ENCODE measurements at regions not wholly inside any gene's neighbourhood (a gene's known extent, or its start where the extent isn't known, plus 50 kb on each side); places are given as distances from the start of the nearest gene placed in this dataset.
"Not testable (repeated sequence)": the region's sequence is repeated elsewhere in the genome, so short reads cannot be mapped to it uniquely, and the experiment has no call there.

DNA sequence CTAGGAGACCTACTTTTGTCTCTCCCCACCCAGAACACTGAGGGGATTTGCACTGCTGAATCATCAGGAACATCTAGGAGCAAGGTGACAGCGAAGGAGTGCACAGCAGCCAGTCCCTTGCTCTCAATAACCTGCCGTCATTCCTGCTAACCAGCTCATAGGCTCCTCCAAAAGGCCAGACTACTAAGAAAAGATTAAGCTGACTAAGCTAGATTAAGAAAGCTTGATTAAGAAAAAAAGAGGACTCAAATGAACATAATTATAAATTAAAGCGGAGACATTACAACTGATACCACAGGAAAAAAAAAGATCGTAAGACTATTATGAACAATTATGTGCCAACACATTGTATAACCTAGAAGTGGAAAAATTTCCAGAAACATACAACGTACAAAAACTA, 1254.8 kb upstream of the CHAC2 start:
- no peak for DNase-seq

DNA sequence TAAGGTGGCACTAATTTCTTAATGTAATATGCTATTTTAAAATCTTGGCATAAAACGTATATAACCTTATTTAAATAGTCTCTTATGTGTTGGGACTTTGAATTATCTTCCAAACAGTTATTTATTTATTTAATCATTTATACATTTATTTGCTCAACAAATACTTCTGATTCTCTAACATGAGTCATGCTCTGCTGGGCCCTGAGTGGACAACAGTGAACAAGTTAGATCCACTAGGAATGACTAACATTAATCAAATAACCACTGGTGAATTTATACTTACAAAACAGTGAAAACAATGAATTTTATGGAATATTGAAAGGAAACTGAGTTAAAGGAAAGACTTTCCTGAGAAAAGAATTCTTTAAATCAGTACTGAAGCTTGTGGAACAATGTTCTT, 1257.2 kb upstream of the CHAC2 start:
- no peak for DNase-seq

DNA sequence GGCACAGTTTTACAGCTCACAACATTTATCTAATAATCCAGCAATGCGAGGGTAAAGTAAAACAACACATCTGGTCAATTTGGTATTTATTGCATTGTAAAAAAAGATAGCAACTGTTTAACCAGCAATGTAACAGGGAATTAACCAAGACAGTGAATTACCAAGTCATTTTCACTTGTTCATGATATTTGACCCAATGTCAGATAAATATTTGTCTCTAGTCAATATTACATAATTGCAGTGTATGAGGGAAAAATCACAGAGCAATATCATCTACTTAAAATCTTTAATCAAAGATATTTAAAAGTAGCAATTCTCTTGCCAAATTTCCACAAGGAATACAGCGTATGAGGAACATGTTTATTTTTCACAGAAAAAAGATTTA, 1265.1 kb upstream of the CHAC2 start:
- no peak for DNase-seq

DNA sequence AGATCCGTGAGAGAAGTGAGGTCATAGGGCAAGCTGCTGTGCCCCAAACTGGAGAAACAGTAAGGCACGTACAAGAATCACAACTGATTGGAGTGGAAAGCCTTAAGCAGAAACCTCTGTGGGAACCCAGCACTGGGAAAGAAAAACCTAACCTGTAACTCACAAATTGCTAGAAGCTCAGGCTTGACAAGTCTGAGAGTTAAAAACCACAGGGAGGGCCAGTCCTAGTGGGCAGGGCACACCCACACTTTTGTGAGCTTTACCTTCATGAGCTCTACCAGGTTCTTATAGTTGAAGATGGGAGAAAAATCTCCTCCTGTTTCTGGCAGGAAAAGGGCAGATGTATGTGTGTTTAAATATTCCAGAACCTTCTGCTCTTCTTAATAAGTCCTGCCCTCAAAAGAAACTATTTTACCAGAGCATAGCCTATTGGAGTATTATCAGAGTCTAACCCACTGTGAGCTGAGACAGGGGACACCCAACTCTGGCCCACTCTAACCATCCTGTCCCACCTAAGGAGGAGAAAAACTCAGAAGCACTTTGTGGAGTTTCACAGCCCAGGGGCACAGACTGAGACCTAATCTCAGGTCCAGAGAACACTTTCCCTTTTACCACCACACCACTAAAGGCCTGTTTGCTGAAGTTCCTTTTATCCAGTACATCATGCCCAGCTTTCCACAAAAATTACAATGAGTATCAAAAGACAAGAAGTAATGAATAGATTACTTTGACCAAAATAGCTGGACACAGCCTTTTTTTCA, 1265.7 kb upstream of the CHAC2 start:
- DNase-seq, result no peak

DNA sequence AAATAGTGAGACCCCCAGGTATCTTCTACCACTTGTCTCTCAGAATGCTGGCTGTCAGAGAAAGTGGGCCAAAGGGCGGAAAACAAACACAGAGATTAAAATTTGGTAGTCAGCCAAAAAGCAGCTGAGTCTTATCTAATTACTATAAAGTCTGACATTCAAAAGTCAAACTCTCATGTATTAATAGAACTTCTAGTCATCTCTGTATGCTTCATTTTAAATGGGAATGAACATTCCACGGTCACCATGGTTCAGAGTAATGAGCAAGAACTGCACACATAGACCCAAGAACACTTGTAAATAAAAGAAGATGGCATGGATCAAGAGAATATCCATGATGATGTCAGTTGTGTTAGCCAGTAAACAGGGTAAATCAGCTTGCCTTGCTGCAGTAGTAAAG, 1267.0 kb upstream of the CHAC2 start:
- DNase-seq, result no peak

DNA sequence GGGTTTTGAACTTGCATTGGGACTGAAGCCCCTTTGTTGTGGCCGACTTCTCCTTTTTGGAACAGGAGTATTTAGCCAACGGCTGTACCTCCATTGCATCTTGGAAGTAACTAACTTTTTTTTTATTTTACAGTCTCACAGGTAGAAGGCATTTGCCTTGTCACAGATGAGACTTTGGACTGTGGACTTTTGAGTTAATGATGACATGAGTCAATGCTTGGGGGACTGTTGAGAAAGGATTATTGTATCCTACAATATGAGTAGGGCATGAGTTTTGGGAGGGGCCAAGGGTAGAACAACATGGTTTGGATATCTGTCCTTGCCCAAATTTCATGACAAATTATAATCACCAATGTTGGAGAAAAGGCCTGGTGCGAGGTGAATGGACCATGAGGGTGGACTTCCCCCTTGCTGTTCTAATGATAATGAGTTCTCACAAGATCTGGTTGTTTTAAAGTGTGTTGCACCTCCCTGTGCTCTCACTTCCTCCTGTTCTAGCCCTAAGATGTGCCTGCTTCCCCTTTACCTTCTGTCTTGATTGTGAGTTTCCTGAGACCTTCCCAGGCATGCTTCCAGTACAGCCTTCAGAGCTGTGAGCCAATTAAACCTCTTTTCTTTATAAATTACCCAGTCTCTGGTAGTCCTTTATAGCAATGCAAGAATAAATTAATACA, 1269.4 kb upstream of the CHAC2 start:
- no peak for DNase-seq

DNA sequence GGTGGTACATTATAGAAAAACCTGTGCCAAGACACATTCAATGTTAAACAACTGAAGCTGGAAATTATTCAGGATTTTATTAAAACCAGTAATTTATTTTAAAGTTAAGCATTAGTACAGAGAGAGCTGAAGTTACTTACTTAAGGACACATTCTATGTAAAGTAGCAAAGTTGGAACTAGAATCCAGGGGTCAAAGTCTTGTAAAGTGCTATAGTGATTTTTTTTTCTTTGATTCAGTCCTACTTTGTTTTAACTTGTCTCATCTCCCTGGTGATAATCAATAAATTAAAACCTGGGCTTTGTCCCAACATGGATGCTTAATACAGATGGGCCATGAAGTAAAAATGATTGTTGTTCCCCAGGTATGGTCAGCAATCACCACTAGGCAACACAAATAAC, 1271.8 kb upstream of the CHAC2 start:
- no peak for DNase-seq

DNA sequence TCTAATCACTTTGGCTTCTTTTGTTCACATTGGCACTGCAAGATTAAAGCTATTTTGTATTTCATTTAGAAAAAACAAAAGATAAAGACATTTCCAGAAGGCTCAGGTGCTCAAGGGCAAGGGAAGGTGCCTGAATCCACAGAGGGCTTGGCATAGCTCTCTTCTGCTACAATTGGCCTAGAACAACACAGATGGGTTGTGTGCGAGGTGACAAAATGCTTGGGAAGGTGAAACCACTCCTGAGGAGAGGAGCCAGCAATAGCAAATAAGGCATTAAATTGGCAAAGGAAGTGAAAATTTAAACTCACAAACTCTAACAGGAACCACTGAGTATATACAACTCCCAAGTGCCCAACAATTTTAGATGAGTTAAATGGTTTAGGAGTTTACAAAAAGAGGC, 1290.4 kb upstream of the CHAC2 start:
- no peak for DNase-seq

DNA sequence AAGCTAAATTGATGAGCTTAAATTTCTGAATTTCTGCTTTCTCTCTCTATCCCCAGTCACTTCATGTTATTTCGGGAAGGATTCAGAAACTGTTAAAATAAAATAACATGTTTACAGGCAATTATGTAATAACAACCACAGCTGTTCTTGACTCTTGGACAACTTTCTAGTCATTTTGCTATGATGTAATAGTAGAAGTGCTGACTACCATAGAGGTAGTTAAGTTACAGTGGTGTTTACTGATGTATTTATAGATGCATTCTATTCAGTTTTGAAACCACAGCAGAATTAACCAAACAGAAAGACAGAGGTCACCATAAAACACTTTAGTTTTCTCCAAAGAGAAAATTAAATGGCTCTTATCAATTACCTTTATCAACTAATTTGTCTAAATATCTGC, 1292.0 kb upstream of the CHAC2 start:
- DNase-seq, result no peak

DNA sequence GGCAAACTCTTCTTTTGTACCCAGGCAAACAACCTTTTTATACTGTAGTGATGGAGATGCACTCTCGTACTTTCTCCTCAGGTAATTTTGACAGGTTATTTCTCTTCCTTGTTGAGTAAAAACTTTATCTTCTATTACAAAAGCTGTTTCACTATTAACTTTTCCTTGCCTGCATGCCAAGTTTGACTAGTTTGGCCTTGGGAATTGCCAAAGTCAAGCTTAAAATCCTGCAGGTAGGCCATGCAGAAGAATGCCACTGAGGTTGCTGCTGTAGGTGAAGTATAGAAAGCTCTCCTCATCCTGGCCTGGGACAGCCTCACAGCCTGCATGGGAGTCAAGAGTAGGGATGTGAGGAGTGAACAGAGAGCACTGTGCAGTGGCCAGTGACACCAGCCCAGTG, 1293.5 kb upstream of the CHAC2 start:
- DNase-seq, result no peak

DNA sequence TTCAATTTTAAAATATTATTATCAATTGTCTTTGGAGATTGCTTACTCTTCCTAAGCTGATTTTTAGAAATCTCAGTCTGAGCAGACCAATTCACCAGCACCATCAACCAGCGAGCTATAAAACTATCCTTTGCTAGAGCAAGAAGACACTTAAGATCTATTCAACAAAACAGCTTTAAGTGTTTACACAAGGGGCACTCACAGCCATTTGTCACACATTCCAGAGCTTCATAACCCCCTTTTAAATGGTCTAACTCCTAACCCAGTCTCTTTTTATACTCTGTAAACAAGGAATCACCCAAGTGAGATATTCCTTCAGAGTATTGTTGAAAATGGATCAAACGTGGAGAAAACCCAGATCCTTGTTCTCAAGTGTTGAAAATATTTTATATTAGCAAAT, 1294.1 kb upstream of the CHAC2 start:
- DNase-seq, result peak; percentile 37

DNA sequence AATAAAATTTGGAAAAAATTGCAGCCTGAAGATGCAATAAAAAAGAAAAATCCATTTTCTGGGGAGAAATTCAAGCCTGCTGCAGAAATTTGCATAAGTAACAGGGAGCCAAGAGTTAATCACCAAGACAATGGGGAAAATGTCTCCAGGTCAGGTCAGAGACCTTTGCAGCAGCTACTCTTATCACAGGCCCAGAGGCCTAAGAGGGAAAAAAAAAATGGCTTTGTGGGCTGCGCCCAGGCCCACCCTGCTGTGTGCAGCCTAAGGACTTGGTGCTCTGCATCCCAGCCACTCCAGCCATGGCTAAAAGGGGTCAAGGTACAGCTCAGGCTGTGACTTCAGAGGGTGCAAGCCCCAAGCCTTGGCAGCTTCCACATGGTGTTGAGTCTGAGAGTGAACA, 1297.1 kb upstream of the CHAC2 start:
- DNase-seq, result not testable (repeated sequence)

DNA sequence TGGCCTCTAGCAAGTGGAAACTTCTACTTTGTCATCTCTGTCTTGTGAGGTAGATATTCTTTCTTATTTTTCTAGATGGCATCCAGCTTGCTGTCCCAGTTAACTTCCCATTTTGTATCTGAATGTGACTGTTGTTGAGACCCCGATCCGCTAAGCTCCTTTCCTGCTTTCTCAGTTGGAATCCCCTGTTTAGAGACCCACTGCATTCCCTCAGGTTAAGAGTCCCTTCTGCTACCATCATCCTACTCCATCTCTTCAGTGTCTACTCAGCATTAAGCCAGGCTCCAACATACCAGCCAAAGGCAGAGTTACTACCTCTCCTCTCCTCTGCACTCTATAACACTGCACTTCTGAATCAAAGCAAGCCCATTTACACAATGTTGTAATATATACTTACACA, 1300.4 kb upstream of the CHAC2 start:
- no peak for DNase-seq

DNA sequence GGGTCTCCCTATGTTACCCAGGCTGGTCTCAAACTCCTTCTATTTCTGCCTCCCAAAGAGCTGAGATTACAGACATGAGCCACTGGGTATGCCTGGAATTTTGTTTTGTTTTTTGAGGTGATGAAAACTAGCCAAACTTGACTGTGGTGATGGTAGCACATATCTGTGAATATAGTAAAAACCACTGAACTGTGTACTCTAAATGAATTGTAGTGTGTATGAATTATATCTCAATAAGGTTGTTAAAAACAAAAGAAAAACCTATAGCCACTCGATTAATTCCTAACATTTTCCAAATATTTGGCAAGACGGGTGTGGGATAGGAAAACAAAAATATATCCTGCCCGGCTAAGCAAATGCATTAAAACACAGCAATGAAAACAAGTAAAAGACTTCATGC, 1302.3 kb upstream of the CHAC2 start:
- DNase-seq, result no peak

DNA sequence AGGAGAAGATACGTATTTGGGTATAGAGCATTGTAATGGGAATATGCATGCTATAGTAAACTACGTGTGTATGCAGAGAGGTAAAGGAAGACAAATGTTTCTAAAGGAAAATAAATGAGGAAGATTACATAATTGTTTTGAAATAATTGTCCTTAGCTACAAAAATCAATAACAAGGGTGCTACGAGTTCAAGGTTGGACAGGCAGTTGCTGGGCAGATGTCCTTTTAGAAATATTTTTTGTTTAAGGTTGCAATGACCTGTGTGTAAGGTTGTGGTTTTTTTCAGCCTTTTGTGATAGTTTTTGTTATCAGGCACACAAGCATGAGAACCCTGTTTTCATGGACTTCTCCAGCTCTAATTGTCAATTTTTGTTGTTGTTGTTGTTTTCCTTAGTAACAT, 1304.1 kb upstream of the CHAC2 start:
- DNase-seq, result no peak

DNA sequence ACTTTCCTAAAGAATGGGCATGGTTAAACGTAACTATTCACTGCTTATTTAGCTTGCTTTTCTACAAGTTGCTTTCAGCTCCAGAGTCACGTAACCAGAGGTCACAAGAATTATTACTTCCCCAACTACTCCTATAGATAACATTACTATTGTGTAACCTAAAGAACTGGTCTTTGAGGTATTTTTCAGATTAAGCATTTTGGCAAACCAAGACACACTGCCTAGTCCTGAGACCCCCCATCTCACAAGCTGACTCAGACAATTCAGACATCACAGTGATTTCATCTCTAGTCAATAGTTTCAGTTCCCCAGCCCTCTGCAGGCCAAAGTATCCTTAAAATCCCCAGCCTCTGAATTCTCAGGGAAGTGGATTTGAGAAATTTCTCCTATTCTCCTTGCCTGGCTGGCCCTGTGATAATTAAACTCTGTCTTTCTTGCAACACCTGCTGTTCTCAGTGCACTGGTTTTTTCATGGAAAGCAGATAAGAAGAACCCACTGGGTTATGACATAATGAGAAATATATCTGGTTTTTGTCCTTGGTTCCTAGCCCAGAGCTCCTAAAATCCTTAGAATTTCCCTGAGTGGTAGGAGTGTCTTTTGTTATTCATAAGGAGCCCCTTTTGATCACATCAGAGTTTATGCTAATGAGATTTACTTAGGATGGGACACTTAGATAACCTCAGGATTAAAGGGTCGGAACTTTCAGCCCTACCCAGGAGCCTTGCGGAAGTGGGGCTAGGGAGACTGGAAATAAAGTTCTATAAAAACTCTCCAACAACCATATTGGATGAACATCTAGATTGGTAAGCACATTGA, 1310.8 kb upstream of the CHAC2 start:
- no peak for DNase-seq

DNA sequence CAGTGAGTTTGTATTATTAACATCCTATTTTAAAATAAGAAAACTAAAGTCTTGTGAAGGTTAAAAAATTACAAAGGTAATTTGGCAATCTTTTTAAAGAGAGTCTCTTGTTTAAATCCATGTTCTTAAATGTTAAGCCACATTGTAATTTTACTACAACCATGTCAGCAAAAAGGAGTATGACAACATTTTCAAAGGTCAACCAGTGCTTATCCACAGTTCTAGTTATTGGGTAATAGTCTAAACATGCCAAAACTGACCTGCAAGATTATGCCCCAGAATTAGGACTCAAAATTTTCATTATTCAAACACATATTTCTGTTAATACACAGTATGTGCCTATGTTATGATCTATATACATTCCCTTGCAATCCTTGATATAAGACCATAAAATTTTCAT, 1312.6 kb upstream of the CHAC2 start:
- DNase-seq, result no peak

DNA sequence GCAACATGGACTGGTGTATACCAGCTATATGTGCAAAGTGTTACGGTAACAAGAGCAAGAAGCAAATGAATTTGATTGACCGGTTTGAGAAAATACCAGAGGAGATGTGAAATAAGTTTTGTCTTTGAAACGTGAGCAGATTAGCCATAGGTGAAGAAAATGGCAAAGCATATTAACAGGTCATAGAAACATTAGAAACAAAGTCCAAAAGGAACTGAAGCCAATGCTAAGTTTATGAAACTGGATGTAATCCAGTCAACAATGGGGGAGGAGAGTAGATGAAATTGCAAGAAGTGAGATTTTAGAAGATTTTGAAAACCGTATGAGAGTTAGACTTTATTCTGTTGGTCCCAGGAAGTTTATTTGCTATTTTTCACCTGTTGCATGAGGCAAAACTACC, 1315.4 kb upstream of the CHAC2 start:
- no peak for DNase-seq

DNA sequence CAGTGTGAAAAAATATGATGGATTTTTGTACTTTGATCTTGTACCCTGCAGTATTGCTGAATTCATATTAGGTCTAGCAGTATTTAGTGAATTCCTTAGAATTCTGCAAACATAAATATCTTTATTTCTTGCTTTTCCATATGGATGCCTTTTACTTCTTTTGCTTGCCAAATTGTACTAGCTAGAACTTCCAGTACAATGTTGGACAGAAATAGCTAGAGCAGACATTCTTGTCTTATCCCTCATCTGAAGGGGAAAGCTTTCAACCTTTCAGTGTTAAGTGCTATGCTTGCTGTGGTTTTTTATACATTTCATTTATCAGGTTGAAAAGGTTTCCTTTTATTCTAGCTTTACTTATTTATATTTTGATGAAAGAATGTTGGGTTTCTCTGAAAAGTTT, 1321.9 kb upstream of the CHAC2 start:
- DNase-seq, result no peak

DNA sequence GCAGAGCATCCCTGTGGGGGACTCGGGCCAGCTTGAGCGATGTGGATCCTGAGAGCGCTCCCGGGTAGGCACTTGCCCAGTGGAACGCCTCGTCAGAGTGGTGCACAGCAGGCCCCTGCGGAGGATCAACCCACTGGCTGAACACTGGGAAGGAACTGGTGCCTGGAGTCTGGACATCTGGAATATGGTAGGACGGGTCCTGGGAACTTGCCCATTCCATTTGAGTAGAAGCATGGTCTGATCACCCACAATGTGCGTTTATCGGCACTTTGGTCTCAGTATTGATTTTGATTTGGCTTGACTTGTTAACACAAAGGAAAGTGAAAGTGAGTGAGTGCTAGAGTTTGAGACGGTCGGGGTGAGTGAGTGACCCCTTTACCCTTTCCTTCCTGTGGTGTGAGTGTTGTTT, 1336.2 kb upstream of the CHAC2 start:
- no peak for DNase-seq

DNA sequence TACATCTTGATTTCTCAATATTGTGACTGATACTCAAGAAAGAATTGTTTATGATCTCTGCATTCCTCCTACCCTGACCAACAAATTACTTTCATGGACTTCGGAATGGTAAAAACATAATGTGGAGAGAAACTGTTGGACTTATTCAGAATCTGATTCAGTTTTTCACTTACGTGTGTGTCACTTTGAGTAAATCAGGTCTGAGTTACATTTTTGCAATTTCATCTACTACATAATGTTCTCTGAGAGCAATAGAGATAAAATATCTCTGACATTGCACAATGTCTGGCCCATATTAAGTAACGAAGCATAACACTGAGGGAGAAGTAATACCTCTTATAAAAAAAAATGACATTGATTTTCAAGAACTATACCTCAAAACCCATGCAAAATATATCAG, 1337.9 kb upstream of the CHAC2 start:
- DNase-seq, result no peak

DNA sequence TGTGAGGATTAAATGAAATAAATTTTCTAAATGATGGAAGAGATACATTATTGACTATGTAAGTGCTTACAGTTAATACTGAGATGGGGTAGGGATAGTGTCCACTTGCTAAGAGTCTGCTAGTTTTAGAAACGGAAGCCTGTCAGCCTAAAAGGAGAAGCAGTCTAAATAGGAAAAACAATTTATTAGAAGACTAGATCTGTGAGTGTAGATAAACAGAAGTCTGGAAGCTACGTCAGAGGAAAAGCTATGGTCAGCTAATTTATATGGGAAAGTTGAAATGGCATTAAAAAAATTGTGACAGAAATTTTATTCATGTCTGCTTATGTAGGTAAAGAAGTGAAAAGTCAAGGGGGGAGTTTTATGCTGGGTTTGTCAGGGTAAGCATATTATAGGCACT, 1338.4 kb upstream of the CHAC2 start:
- no peak for DNase-seq

DNA sequence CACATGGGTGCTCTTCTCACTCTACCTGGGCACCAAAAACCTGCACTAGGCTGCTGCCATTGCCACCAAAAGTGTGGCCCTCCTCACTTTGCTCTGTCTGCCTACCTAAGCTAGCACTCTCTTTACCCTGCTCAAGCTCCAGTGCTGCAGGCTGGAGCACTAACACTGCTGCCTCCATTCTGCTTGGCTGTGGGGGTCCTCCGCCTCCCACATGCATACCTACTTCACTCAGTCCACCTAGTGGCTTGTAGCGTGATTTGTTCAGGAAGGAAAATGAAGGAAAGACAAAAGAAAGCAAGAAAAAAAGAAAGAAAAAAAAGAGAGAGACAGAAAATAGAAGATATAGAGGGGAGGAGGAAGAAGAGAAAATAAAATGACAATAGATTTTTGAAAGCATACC, 1339.4 kb upstream of the CHAC2 start:
- no peak for DNase-seq

DNA sequence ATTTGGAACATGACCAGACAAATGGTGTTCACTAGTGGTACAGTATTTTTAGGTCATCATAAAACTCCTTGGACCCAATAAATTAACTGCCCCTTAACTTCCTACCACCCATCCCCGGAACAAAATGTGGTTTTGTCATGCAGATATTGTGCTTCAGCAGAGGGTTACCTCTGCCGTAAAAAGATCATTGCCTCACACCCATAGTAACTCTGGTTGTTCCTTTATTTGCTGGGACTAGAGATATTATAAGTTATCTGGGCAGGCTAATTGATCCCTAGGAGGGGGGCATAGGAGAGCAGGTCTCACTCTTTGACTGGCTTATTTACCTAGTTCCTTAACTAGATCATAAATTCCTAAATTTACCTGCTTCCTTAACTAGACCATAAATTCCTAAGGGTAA, 1343.9 kb upstream of the CHAC2 start:
- no peak for DNase-seq
